Ramos (cell line): ENCODE measurements at regions not wholly inside any gene's neighbourhood (a gene's known extent, or its start where the extent isn't known, plus 50 kb on each side); places are given as distances from the start of the nearest gene placed in this dataset.

ENCODE experiments used
- in situ Hi-C: fragments of 300-500 bp; cut with MboI; formaldehyde crosslinking; loops from one replicate; pipeline ENCODE4 v1.14.3; 2022; ENCODE audit warnings: low sequenced_read_pairs; ENCODE audit not compliant: unreplicated experiment

- in situ Hi-C loops = no loop called here
Observed at GRCh38 chr9:118336943-118337330, 632.7 kb downstream of the TLR4 start.

- in situ Hi-C loops = no loop called here
Observed at GRCh38 chr9:118360036-118360435, 655.8 kb downstream of the TLR4 start.

DNA sequence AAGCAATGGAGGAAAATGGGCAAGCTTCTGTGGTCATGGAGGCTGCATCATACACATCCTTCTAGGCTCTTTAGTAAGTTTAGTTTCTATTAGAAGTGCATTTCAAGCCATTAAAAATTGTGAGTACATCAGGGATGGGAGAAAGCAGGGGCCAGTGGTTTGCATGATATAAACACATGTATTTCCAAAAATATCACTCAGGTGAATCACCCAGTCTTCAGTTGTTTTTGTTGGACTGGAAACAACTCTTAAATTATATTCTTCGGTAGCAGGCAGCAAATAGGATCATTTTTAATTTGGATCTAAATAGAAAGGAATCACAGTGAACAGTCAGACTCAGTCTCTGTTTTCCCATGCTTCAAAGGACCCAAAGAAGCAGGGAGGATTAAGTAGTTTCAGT is 657.9 kb downstream of the TLR4 start:
- in situ Hi-C loops = no loop called here

DNA sequence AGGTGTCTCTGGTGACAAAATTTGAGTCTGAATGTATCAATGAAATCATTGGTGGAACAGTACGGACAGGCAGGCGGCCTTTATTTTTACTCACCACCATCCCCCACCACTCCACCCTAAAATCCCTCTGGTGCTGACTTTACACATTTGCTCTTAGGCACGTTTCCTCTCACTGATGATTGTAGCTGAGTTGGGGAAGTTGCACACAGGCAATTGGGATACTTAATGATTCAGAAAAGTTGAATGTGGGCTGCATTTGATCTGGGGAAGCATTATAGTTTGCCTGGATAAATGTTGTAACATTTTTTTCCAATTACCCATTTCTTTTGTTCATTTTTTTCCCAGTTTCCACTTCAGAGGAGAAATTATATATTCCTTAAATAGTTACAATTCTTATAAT is 658.4 kb downstream of the TLR4 start:
- in situ Hi-C loops = no loop called here

DNA sequence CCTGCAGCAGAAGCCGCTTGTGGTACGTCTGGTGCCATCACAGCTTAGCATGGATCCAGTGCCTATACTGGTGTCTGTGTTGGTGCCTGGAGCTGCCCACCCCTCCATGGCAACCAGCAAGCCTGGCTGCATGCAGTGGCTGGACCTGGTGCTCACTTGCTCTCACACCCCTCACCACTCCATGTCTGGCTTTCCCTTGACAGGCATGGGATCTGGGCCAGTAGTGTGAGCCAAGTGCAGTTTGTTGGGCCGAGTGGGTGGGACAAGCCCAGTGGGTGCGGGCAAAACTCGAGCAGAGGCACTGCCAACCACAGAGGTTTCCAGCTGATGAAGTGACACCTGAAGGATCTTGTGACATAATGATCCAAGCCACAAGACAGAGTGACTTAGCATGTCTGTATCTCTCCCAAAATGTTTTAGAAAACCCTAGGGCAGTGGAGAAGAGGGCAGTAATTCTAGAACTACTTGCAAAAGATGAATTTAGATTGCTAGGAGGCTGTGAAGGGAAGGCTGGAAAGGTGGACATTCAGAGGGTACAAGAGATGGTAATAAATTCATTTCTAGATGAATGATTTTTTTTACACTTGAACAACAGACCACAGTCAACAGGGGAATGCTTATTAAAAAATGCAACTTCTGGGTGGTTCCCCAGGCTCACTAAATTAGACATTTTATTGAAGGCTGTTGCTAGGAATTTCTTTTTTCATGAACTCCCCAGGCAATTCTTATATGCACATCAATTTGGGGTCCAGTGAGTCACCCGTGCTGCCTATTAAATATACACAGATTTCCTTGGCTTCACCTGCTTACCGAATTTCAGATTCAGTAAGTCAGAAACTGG is 660.3 kb downstream of the TLR4 start:
- in situ Hi-C loops = no loop called here

- in situ Hi-C loops = no loop called here
Observed at GRCh38 chr9:118366228-118366627, 662.0 kb downstream of the TLR4 start.

GRCh38 chr9:118367383-118367782 is 663.2 kb downstream of the TLR4 start:
- in situ Hi-C loops = no loop called here

DNA sequence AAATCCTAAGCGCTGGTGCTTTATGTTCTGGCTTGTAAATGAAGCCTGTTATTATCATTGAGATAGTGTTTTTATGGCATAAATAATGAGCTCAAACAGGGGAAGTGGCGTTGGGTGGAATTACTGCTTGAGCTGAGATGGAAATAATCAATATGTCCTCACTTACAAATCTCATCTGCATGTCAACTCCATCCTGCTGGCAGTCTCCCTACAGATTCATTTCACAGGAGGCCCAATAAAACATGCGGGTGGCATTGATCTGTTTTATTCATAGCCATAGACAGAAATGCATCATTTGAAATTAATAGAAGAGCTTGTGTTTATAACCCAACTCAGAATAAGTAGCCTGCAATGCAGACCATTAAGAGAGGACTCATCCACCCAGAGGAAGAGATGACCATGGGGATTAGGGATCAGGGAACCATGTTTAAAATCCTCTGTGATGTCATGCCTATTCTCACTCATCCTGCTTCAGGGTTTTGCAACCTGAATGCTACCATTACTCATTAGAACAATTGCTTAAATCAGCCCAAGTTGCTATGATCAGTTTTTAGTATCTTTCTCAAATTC is 680.4 kb downstream of the TLR4 start:
- in situ Hi-C loops = no loop called here

DNA sequence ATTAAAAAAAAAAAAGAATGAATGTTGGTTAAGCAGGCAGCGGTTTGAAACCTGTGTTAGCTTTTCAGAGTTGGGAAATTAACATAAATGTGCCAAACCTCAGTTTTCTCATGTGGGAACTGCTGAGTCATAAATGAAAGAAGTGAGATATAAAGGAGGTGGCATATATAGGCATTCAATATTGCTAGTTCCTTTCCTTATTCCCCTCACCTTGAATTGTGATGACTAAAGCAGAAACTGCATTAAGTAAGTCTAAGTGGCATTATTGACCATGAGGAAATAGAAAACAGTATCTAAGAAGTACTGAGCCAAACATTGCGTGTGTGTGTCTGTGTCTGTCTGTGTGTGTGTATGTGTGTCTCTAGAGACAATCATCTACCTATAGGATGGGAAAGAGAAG is 691.2 kb downstream of the TLR4 start:
- in situ Hi-C loops = no loop called here

DNA sequence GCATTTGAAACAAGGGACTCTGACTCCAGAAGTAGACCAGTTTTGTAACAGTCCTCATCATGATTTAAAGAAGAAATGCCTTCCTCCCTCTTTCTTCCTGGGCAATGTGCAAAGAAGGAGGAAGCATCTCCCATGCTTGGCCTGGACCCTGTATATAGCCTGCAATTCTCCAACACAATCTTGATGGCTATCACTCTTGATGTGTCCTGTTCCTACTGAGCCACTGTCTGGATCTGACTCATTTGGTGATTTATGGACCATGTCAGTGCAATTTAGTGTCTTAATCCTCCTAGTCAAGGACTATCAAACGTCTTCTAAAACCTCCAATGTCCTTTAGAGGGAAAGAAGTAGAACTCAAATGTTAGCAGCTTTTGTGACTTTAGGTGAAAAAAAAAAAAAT is 697.3 kb downstream of the TLR4 start:
- in situ Hi-C loops = loop anchor here (10.0 kb wide), 1 partner anchor 63 kb away; no protein-coding TSS in a partner anchor

GRCh38 chr9:118414676-118415075 is 710.5 kb downstream of the TLR4 start:
- in situ Hi-C loops = no loop called here

DNA sequence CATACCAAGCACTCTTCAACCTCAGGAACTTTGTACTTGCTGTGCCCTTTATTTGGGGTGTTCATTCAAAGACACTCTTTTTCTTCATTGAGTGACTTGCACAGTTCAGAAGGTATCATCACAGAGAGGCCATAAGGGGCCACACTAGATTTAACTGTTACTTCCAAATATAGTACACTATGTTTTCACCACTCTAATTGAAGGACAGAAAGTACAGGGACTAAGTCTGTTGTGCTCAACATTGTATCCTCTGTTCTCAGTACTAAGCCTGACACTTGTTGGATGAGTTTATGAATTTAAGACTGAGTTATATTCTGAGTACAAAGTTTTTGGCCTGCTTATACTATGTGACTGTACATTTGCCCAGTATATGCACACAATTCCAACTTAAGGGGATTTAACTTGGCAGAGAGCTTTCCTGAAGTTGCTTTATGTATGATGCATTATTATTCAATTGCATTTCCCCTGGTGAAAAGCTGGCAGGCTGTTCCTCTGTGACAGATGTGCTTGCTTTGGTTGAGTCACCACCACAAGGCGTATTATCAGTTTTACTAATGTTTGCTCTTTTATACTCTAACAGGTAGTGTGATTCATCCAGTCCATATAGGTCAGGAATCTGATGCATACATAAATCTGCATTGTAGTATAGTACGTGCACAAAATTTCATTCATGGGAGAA is 714.8 kb downstream of the TLR4 start:
- in situ Hi-C loops = no loop called here

GRCh38 chr9:118419676-118420075 is 715.5 kb downstream of the TLR4 start:
- in situ Hi-C loops = no loop called here

GRCh38 chr9:118422508-118422907 is 718.3 kb downstream of the TLR4 start:
- in situ Hi-C loops = no loop called here

- in situ Hi-C loops = no loop called here
Observed at GRCh38 chr9:118423021-118423420, 718.8 kb downstream of the TLR4 start.

- in situ Hi-C loops = no loop called here
Observed at GRCh38 chr9:118423721-118424120, 719.5 kb downstream of the TLR4 start.

- in situ Hi-C loops = no loop called here
Observed at GRCh38 chr9:118426772-118427171, 722.6 kb downstream of the TLR4 start.

DNA sequence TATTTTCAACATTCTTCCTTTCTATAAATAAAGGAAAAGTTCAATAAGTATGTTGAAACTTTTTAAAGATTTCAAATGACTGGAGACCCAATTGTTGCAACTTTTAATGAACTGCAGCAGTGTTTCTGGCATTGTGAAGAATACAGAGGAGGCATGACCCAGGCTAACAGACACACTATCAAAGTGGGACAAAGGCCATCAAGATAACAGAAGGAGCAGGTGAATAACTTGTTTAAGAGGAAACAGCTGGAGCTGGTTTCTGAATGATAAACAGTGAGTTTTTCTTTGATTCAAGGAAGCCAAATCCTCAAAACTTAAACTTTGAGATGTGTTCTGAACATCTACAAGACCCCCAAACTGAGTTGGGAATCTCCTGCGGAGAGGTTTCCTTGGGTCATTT is 734.6 kb downstream of the TLR4 start:
- in situ Hi-C loops = no loop called here

DNA sequence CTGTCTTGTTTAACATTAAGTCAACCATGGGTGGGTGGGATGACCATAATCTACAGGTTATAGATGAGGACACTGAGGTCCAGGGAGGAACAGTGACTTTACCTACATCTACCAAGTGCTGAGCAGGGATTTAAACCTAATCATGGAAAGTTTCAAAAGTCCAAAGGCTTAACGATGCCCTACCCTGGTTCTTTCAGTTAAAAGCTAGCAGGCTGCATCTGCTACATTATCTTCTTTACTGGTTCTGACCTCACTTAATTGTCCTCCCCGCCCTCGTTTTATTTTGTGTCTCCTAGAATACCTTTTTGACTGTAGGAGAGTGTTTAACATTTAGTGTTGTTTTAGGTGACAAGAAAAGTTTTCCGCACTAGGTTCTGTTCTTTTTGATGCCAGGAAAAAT is 735.2 kb downstream of the TLR4 start:
- in situ Hi-C loops = no loop called here

DNA sequence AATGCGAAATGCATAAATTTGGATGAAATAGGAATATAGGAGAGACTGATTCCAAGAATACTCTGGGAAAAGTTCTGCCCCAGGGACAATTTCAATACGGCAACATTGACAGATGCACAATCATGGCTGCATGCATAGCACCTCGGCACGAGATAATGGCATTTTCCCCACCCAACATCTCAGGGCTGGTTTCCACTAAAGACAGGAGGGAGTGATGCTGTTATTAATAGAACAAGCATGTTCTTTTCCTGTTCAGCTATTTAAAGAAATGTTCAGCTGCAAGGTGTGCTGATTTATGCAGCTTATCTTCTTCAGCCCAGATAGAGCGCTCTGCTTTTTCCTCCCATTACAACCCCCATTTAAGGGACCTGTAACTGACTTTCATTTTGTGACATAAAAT is 740.2 kb downstream of the TLR4 start:
- in situ Hi-C loops = no loop called here

GRCh38 chr9:118446943-118447639 is 742.9 kb downstream of the TLR4 start:
- in situ Hi-C loops = no loop called here
